Ishikawa (cell line): ENCODE measurements at regions not wholly inside any gene's neighbourhood (a gene's known extent, or its start where the extent isn't known, plus 50 kb on each side); places are given as distances from the start of the nearest gene placed in this dataset.

Experiments
- CREB1 ChIP-seq: IDR thresholded peaks from 2 replicates; pipeline ENCODE4 v1.6.1; 2012; ENCODE audit warnings: low read depth
- EGR1 ChIP-seq: IDR thresholded peaks from 2 replicates; pipeline ENCODE4 v1.6.1; 2012
- EP300 ChIP-seq: IDR thresholded peaks from 2 replicates; pipeline ENCODE4 v1.6.1; 2012; ENCODE audit warnings: borderline replicate concordance
- MAX ChIP-seq: IDR thresholded peaks from 2 replicates; pipeline ENCODE4 v1.6.1; 2012
- NFIC ChIP-seq: IDR thresholded peaks from 2 replicates; pipeline ENCODE4 v1.6.1; 2012

GRCh38 chr22:35482974-35483373 is 57.7 kb upstream of the RASD2 start:
- TF ChIP-seq MAX (no peak), EP300 (no peak), NFIC (no peak), EGR1 (no peak), CREB1 (no peak)
